AG09309 (cell line): ENCODE measurements at regions not wholly inside any gene's neighbourhood (a gene's known extent, or its start where the extent isn't known, plus 50 kb on each side); places are given as distances from the start of the nearest gene placed in this dataset.

Experiments
- DNase-seq: peaks from one replicate; pipeline ENCODE4 v3.0.0-alpha.2; 2010; ENCODE audit warnings: low read depth
- H3K4me3 ChIP-seq: 2 replicates; pipeline ENCODE4 v1.5.1; 2011; ENCODE audit warnings: mild to moderate bottlenecking, low read depth, low read length, moderate library complexity; ENCODE audit not compliant: control insufficient read depth
- TF ChIP-seq, protein P1 (sequence below): IDR thresholded peaks from 2 replicates; pipeline ENCODE4 v1.5.1; 2011; ENCODE audit warnings: mild to moderate bottlenecking, low read depth, low read length, inconsistent platforms; ENCODE audit not compliant: insufficient read depth, control insufficient read depth; ENCODE audit errors: missing control alignments

DNA sequence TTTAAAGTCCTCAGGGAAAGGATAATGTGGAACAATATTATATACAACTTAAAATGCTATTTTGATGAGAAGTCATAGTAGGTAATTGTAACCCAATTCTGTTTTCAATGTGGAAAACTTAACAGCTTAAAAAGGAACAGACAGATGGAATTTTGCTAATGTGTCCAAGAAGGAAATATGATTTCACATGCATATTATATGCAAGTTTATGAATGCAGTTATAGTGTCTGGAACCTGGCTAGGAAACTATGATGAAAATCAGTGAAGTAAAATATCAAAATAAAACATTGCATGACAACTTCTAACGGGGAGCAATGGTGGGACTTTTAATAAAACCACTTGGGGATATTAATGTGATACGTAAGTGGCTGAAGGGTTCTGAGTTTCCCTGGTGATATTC, 152.6 kb upstream of the HAND2 start:
- H3K4me3 ChIP-seq, result no peak overlapping the region
- no peak for DNase-seq
- TF ChIP-seq, protein P1, sequence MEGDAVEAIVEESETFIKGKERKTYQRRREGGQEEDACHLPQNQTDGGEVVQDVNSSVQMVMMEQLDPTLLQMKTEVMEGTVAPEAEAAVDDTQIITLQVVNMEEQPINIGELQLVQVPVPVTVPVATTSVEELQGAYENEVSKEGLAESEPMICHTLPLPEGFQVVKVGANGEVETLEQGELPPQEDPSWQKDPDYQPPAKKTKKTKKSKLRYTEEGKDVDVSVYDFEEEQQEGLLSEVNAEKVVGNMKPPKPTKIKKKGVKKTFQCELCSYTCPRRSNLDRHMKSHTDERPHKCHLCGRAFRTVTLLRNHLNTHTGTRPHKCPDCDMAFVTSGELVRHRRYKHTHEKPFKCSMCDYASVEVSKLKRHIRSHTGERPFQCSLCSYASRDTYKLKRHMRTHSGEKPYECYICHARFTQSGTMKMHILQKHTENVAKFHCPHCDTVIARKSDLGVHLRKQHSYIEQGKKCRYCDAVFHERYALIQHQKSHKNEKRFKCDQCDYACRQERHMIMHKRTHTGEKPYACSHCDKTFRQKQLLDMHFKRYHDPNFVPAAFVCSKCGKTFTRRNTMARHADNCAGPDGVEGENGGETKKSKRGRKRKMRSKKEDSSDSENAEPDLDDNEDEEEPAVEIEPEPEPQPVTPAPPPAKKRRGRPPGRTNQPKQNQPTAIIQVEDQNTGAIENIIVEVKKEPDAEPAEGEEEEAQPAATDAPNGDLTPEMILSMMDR, result no peak

GRCh38 chr4:173680278-173680677, 150.2 kb upstream of the HAND2 start:
- DNase-seq, result no peak
- no peak overlapping the region for H3K4me3 ChIP-seq
- TF ChIP-seq, protein P1, result no peak

- TF ChIP-seq, protein P1, result no peak
- no peak for DNase-seq
- H3K4me3 ChIP-seq, result no peak overlapping the region
Observed at GRCh38 chr4:173675446-173675845, 145.4 kb upstream of the HAND2 start.

GRCh38 chr4:173669460-173670179, 139.6 kb upstream of the HAND2 start:
- no peak for DNase-seq
- no peak overlapping the region for H3K4me3 ChIP-seq
- TF ChIP-seq, protein P1, result no peak

- DNase-seq, result no peak
- no peak overlapping the region for H3K4me3 ChIP-seq
- TF ChIP-seq, protein P1, result no peak
Observed at GRCh38 chr4:173661001-173661400, 131.0 kb upstream of the HAND2 start.

- H3K4me3 ChIP-seq, result no peak overlapping the region
- no peak for DNase-seq
- TF ChIP-seq, protein P1, result no peak
Observed at GRCh38 chr4:173656898-173657297, 126.9 kb upstream of the HAND2 start.

DNA sequence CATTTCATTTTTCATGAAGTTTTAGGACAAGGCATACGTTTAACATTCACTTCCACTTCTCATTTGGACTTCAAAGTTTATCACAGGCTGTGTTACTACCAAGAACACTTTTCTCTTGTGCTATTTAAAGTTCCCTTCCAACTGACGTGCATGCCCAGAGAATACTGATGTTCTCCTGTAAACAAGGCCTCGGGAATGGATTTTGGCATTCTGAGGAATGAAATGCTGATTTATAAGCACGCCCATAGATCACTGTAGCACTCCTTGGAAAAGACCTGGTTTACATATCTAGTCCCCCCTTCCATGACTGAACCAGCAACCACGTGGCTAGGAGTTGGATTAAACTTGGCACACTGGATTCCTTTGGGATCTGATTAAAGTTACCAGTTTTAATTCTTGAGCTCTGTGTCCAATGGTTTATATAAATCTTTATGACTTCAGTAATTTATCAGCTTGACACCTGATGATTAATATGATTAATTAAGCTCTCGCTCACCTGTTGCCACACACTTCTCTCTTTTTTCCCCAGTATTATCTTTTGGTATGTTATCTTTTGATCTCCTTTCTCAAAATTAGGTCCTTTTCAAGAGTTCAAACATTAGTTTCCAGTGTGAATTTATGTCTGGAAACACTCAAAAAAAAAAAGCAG, 122.4 kb upstream of the HAND2 start:
- TF ChIP-seq, protein P1, result no peak
- H3K4me3 ChIP-seq, result no peak overlapping the region
- no peak for DNase-seq
